COR-L47 (cell line): ENCODE measurements at regions not wholly inside any gene's neighbourhood (a gene's known extent, or its start where the extent isn't known, plus 50 kb on each side); places are given as distances from the start of the nearest gene placed in this dataset.
A peak's percentile ranks its signal among the peaks of the same experiment; 100 is the strongest.
"Not testable (repeated sequence)": the region's sequence is repeated elsewhere in the genome, so short reads cannot be mapped to it uniquely, and the experiment has no call there.

Experiments used
- DNase-seq: peaks from one replicate; lab custom pipeline; 2025; lab: John Stamatoyannopoulos, UW

DNA sequence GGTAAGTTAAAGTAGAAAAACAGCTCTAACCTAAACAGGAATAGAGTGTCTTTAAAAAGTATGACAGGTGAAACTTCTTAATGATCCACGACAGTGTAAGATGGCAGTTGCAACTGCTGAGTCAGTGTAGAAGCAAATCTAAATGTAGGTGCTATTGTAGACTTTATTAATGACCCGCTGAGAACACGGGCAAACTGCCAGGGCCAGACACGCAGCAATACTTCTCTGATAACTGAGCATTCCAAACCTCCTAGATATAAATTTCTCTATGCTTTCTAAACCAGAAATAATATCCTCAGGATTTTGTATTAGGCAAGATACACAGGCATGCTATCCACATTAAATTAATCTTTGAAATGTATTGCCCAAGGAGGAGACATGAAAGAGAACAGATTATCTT is 1076.4 kb downstream of the HACE1 start:
- DNase-seq, result peak; percentile 76

DNA sequence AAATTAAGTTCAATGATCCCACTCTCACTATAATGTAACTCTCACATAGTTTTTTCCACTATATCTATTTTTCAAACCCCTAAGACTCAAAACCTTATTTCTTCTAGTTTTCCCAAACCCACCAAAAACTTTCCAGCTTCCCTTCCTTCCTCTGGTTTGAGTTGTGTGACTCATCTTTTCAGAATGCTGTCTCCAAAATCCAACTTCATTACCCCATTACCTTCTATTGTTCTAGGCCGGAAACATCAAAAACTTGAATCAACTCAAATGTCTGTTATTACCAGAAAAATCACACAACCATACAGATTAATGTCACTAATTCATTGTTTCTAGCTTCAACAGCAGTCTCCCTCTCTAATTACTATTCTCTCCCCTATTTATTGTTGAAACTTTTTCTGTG is 1090.3 kb downstream of the HACE1 start:
- no peak for DNase-seq

DNA sequence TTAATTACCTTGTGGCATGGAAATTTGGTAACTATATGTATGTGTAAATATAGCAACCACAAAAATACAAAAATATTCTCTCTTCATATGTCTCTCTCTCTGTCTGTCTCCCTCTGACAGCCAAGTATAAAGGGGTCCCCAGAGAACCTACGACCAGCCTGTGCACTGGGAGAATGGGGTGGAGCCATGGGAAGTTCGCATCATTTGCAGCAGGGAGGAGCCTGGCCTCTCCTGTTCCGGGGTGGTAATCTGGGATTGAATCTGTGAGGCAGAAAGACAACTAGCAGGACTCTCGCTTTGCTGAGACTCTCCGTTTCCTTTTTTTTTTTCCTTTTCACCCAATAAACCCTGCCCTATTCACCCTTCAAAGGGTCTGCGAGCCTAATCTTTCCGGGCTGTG is 1109.1 kb downstream of the HACE1 start:
- no peak for DNase-seq

DNA sequence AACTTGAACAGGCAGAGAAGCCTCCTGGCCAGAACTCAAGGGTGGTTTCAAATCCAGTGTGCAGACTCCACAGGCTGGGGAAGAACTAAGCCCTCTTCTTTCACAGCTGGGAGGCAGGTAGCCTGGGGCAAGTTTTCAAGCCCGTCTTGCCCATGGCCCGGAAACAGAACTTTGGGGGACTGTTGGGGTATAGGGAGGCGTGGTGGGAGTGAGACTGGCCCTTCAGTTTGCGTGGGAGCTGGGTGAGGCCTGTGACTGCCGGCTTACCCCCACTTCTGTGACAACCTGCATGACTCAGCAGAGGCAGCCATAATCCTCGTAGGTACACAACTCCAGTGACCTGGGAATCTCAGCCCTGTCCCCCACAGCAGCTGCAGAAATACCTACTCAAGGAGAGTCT is 1125.7 kb downstream of the HACE1 start:
- no peak for DNase-seq

DNA sequence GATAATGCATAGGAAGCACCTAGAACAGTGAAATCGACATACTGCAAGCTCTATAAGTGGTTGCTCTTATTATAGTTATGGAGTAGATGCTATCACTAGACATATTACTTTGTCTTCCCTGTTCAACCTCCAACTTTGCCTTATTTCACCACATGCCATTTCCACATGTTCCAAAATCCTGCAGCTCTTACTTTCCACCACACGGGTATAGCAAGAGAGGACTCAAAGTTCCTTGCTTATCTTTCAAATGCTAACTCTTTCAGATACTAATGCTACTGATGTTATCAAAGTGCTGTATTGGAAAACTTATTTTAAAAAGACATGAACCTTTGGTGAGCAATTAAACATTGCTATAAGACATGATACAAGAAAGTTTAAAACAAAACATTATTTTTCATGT is 1130.1 kb downstream of the HACE1 start:
- DNase-seq, result no peak

DNA sequence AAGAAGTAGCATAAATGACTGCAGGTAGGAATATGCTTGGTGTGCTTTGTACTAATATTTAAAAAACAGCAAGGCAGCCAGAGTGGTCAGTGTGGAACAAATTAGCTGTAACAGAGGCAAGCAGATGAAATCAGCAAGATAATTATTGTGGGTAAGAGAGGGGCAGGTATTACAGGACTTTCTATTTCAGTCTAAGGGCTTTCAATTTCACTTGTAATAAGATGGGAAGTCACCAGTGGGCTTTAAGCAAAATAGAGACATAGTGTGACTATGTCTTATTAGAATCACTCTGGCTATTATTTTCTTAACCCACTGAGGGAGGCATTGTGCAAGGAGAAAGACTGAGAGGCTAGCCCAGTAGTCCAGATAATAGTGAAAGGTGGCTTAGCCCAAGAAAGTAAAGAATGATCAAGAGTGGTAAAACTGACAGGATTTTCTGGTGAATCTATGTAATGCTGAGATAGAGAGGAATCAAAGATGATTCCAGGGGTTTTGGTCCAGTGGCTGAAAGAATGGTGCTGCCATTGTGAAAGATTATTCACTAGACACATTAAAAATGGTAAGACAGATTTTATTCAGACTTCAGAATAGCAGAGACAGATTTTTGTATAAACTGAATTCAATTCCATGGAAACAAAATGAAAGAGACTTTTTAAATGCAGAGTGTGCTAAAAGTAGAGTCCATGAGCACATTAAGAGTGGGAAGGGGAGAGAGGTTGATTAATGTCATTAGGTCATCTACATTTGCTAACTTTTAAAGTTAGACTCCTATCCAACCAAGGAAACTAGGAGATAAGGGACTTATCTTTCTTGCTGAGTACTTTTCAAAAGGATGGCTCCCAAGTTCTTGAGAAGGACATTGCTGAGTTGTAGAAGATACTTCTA is 1136.0 kb downstream of the HACE1 start:
- no peak for DNase-seq

DNA sequence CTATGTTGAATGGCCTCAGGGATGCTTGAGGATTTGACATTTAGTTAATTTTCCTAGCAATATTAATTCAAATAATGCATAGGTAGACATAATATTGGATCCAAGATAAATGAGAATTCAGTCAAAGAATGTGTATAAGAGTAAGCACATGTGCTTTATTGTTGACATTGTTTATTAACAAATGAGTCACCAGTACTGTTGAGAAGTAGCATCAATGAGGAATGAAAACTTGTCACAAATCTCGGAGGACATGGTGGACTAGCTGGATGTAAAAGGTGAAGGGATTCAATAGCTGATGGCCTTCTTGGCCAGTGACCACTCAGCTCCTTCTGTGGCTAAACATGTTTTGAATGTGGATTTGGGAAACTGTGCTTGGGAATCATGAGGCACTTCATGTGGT is 1137.0 kb downstream of the HACE1 start:
- DNase-seq, result no peak

DNA sequence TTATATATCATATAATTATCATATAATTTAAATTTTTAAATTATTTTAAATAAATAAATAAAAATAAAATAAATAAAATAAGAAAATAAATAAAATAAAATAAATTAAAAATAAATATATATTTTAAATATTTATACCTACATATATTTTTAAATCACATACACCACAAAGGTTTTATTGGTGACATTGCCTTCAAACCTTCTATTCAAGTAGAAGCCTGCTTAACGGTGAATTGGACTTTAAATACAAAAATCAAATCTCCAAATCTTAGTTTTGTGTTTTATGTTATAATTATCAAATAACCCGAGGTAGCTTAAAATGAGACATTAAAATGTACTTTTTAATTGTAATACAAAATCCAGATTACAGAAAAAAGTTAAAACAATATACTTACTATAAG is 1137.8 kb downstream of the HACE1 start:
- no peak for DNase-seq

DNA sequence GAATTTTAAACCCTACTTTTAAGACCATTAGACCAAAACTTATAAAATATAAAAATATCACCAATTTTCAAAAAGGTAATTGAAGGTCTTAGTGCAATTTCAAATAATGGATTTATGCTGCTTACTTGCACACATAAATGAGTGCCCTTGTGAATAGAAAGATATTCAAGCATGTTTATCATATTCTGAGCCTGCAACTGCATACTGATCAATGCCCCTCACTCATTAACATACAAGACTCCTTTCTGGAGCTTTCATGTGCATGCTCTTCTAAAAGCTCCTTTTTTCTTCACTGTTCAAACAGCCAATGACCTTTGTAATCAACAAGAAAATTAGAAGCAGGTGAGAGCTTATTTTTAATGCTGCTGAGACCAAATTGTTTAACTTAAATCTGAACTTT is 1139.3 kb downstream of the HACE1 start:
- no peak for DNase-seq

DNA sequence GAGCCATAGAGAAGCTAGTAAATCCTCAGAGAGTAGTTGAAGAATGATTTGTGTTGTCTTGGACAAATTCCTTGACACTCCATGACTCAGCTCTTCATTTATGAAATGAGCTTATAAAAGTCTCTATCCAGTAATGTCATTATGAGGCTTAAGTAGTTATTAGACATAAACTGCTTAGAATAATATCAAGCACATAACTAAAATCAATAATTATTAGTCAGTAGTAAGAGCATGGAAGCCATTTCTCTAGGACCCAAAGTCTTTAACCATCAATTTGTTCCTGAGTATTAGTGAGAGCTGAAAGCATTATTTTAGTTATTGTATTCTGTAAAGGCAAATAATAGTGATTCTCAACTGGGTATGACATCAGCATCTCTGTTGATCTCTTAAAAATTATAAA is 1140.2 kb downstream of the HACE1 start:
- DNase-seq, result no peak

DNA sequence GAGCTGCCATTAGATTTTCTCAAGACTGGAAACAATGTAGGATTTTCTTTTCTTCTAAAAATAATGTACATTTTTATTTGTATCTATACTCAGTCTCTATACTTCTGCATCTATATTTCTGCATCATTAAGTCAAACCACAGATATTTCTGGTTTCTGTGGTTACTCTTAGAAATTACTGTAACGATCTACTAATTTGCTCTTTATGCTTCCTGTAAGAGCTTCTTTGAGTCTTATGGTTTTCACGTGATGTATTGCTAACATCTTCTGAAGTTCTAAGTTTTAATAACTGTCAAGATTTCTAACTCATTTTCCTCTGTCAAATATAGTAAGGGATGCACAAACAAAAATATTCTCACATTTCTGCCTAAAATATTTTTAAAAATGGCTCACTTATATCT is 1144.5 kb downstream of the HACE1 start:
- no peak for DNase-seq

DNA sequence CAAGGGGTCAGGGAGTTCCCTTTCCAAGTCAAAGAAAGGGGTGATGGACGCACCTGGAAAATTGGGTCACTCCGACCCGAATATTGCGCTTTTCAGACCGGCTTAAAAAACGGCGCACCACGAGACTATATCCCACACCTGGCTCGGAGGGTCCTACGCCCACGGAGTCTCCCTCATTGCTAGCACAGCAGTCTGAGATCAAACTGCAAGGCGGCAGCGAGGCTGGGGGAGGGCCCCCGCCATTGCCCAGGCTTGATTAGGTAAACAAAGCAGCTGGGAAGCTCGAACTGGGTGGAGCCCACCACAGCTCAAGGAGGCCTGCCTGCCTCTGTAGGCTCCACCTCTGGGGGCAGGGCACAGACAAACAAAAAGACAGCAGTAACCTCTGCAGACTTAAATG is 1150.5 kb downstream of the HACE1 start:
- not testable (repeated sequence) for DNase-seq

DNA sequence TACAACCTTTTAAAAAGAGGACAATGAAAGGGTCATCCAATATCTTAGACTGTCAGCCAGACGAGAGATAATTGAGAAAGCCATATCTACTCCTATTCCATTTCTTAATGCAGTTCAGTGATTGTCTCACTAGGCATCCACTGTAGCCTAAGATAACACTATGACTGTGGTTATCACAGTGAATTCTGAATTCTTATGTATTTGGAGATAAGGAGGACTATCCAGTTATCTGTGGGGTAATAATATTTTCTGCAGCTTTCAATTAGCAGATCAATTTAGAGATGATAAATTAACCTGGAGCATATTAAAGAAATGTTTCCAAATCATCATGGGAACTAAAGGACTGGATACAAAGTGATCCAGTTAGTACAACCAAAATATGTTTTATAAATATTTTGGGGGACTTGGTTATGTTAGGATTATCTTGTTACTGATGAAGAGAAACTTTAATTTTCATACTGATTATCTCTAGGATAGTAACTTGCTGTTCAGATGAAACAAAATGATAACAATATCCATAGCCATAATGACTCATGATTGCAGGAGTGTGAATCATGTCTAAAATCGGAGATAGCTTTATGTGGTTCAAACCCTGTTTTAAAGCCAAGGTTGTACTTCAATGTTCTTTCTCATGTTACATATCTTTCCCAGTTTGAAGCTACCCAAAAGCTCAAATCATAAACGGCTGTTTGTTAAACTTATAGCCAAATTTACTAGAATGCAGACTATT is 1152.0 kb downstream of the HACE1 start:
- DNase-seq, result no peak

DNA sequence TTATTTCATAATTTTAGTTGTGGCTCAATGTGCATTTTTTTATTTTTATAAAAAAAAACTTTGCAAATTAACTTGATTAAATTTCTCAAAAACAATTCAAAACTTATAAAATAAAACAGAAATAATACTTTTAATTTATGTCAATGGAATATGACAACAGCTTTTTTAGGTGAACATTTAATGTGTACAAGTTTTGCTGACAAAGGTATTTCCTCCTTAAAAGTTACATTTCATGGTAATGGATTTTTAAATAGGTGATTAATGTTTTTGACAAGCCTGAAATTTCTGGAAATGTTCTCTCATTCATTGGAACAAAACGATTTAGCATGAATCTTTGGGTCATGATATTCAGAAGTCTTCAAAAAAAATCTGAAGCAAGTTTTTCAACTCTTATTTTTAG is 1160.0 kb downstream of the HACE1 start:
- no peak for DNase-seq

DNA sequence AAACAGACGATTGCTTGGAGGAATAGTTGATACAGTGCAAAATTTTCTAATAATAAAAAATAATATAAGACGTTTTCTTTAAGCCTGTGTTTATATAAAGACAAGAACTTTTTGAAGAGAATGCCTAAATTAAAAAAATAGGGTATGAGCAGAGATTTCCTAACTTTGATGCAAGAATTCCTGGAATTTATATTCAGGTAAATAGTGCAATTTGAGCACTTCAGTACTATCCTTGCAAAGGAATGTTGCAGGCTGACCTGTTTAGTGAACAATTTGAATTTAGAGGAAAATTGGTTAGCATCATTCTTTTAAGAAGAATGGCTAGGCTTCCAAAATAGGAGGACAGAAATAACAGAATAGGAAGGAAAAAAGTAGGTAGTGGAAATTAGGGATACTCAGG is 1172.3 kb downstream of the HACE1 start:
- no peak for DNase-seq

DNA sequence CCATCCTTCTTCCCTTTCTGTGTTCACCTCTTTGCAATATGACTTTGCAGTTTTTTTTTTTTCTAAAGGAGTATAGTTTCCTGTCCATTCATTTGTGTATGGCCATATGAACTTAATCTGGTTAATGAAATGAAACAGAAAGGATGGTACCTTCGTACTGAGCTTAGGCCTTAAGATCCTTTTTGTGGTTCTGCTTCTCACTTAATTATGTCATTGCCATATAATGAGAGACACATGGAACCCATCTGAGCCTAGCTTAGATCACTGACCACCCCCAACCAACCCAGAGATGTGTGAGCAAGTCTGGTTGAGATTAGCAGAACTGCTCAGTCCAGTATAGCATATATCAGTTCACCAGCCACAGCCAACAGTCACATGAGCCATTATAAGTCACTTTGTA is 1179.6 kb downstream of the HACE1 start:
- DNase-seq, result no peak

DNA sequence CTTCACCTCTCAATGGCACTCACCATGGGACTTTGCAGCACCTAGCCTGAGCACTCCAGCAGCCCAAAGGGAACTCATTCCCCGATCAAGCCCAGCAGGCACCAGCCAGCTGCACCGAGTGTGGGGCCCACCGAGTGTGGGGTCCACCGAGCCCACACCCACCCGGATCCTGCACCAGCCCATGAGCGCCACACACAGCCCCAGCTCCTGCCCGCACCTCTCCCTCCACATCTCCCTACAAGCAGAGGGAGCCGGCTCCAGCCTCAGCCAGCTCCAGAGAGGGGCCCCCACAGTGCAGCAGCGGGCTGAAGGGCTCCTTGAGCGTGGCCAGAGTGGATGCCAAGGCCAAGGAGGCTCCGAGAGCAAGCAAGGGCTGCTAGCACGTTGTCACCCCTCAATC is 1182.4 kb downstream of the HACE1 start:
- DNase-seq, result no peak

DNA sequence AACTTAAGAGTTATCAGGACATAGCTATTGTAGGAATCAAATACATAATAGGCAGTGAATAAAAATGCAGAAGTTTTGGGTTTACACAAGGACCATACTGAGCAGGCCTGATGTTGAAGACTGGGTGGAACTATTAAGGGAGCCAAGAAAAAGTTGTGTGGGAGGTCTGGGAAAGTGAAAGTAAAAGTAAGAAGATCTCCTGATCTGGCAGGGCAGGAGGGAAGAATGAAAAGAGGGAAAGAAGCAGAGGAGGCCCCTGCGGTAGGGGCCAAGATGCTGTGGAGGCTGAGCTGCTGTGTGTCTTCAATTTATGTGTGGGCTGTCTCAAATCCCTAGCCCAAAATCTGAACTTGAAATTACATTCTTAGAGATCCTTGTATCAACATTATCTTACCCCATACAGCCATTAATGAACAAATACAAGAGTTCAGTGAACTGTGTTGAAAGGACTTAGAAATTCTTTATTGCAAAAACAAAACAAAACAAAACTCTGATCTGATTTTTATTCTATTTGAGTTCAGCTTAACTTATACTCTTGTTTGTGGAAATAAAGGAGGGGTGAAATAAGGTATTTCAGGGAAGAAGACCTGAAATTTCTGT is 1183.8 kb downstream of the HACE1 start:
- DNase-seq, result no peak

DNA sequence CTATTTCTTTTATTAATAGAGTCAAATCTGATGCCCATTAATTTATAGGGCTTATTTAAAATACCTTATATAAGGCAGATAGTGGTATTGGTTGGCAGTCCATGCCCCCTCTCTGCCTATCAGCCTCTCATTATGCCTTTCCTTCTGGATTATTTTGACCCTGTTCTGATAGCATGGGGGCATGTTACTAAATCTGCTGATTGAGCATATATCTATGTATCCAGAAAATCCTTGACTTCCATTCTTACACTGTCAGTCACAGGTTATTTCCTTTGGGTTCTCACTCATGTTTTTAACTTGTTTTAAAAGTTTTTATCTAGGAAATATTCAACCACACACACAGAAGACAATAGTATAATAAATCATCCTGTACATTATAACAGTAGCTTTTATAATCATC is 1184.9 kb downstream of the HACE1 start:
- DNase-seq, result no peak

DNA sequence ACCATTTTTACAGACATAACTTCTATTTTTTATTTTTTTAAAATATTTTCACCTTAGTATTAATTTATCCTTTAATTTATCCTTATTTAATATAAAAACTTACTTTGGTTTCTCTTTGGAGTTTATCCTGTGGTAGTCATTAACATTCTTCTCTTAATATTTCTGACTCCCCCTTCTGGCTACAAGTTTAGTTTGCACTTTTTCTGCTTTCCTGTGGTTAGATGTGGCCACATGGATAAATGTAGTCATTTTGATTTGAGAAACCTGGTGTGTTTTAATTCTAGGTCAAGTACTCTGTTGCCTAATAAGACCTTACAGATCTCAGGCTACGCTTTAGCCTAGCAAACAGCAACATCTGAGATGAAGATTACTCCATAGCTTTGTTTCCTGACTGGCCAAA is 1187.5 kb downstream of the HACE1 start:
- DNase-seq, result no peak

DNA sequence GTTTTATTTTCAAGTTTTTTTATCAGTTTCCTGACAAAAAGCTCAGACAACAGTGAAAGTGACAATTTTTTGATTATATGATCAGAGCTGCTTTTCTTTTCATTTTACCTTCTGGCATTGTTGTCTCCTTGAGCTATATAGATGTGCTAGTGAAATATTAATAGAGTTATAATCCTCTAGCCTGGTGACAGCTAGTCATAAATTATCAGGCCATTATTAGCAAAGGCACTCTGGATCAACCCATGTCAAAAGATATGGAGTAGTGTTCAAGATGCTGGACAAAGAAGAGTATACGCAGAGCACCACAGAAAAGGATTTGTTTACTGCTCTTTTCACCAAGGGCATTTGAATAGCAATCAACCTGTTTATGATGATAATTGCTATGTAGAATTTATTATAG is 1230.1 kb downstream of the HACE1 start:
- DNase-seq, result no peak

DNA sequence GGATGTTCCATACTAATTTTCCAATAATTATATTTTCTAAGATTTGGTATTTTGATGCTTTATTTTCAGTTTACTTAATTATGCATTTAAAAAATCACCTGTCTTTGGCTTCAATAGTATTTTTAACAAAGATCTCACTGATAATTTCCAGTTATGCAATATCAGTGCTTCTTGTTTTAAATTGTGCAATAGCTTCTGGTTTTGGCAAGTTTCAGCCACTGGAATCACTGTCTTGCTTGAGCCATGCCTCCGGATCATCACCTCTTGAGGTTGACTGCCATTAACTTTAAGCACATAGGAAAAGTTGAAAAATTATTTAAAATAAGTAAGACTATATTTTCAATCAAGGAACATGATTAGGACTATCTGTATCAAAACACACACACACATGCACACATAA is 1242.1 kb downstream of the HACE1 start:
- no peak for DNase-seq

DNA sequence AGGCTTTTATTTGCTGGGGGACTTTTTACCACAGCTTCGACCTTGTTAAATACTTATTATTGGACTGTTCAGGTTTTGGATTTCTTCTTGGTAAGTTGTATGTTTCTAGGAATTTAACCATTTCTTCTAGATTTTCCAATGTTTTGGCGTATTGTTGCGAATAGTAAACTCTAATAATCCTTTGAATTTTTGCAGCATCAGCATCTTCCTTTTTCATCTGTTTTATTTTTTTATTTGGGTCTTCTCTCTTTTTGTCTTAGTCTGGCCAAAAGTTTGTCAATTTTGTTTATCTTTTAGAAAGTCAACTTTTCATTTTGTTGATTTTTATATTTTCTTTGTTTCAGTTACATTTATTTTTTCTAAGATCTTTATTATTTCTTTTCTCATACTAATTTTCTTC is 1272.0 kb downstream of the HACE1 start:
- DNase-seq, result no peak
